ENCODE measurements at regions not wholly inside any gene's neighbourhood (a gene's known extent, or its start where the extent isn't known, plus 50 kb on each side); places are given as distances from the start of the nearest gene placed in this dataset.

DNA sequence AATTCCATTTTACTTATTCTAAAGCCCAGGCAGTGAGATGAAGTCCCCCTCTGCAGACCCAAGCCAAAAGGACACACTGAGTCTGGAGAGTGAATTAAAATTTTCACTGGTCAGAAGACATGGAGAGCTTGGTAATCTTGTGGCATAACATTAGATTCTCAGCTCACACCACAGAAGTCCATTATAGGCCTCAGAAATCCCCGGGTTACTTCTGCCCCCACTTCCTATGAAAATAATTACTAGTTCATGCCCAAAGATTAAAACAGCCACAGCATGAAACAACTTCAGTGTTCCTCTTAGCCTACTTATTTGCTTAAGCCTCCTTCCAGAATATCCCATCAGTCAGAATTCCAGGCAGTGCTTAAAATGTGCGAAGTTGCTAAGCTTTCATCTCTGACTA lies 123.3 kb downstream of the ZC3H11B start:
- TF ChIP-seq, protein P1, sequence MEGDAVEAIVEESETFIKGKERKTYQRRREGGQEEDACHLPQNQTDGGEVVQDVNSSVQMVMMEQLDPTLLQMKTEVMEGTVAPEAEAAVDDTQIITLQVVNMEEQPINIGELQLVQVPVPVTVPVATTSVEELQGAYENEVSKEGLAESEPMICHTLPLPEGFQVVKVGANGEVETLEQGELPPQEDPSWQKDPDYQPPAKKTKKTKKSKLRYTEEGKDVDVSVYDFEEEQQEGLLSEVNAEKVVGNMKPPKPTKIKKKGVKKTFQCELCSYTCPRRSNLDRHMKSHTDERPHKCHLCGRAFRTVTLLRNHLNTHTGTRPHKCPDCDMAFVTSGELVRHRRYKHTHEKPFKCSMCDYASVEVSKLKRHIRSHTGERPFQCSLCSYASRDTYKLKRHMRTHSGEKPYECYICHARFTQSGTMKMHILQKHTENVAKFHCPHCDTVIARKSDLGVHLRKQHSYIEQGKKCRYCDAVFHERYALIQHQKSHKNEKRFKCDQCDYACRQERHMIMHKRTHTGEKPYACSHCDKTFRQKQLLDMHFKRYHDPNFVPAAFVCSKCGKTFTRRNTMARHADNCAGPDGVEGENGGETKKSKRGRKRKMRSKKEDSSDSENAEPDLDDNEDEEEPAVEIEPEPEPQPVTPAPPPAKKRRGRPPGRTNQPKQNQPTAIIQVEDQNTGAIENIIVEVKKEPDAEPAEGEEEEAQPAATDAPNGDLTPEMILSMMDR (conservative IDR thresholded peaks at IDR 0.05; ENCODE audit: low read length) = no peak
- TF ChIP-seq EZH2phosphoT487 (IDR thresholded peaks at IDR 0.05; ENCODE audit: borderline replicate concordance, low read depth, low read length) = no peak
